K562 (cell line): ENCODE measurements at regions not wholly inside any gene's neighbourhood (a gene's known extent, or its start where the extent isn't known, plus 50 kb on each side); places are given as distances from the start of the nearest gene placed in this dataset.

Source experiments
- ATAC-seq: fragments of 200-7000 bp; cut with Tn5 transposase; 3 replicates; pipeline ENCODE4 v1.9.1; 2020; ENCODE audit warnings: moderate library complexity
- BruUV-seq: library from RNA; stranded (reverse); fragments of 400-500 nt; replicated peaks from 2 replicates; lab custom pipeline; 2021; lab: Mats Ljungman, UMichigan
- CTCF ChIA-PET: fragments of 300-600 bp; formaldehyde crosslinking; extraction: SDS; loops from one replicate; lab custom pipeline; 2021; ENCODE audit warnings: low intra/inter-chr PET ratio; lab: Yijun Ruan, JAX
- POLR2A ChIA-PET: fragments of 300-600, 350-650 bp; sonication (Branson Sonifier 250); formaldehyde crosslinking; extraction: SDS; loops from one replicate; lab custom pipeline; 2021; ENCODE audit warnings: antibody characterized with exemption, inconsistent platforms; lab: Yijun Ruan, JAX
- DNase-seq, 4 experiments: peaks; one replicate each; pipeline versions ENCODE4 v3.0.0 to v3.0.0-alpha.2; 2011 to 2018; ENCODE audit warnings: low spot score in 3 of 4, mixed read lengths in 3 of 4; ENCODE audit errors: extremely low read depth in 1 of 4
- FAIRE-seq: peaks from 2 replicates; lab custom pipeline; 2011; peaks lifted over from hg19 to GRCh38; lab: Jason Lieb, UNC
- H2AFZ ChIP-seq: 2 replicates; pipeline ENCODE4 v1.6.0; 2011; ENCODE audit warnings: low read depth, low read length, control low read depth, inconsistent platforms
- H3K27ac ChIP-seq: fragments of 200-600 bp; 3 replicates; pipeline ENCODE4 v1.8.0; 2011; ENCODE audit warnings: low read depth, mild to moderate bottlenecking, control low read depth, inconsistent platforms, low read length, moderate library complexity, mixed read lengths; ENCODE audit errors: extremely low read depth
- H3K27me3 ChIP-seq, 2 experiments: fragments of 300-600 bp in 1 of 2; 2 replicates in 1 of 2; 3 replicates in 1 of 2; pipeline versions ENCODE4 v1.6.0 to v1.8.0; 2011; ENCODE audit warnings: inconsistent platforms in 2 of 2, low read length in 2 of 2, mild to moderate bottlenecking in 1 of 2, mixed read lengths in 1 of 2, moderate library complexity in 1 of 2; ENCODE audit not compliant: control insufficient read depth in 2 of 2, insufficient read depth in 2 of 2
- H3K36me3 ChIP-seq: fragments of 300-600 bp; 3 replicates; pipeline ENCODE4 v1.8.0; 2011; ENCODE audit warnings: mild to moderate bottlenecking, low read length, inconsistent platforms; ENCODE audit not compliant: control insufficient read depth, insufficient read depth
- H3K4me1 ChIP-seq, 2 experiments: fragments of 200-600 bp in 1 of 2; replicated peaks in 1 of 2; 2 replicates in 1 of 2; 3 replicates in 1 of 2; pipeline versions ENCODE4 v1.5.1 to v1.8.0; 2011; ENCODE audit warnings: inconsistent platforms in 2 of 2, low read length in 2 of 2, mild to moderate bottlenecking in 1 of 2, mixed read lengths in 1 of 2, moderate library complexity in 1 of 2; ENCODE audit not compliant: control insufficient read depth in 2 of 2, insufficient read depth in 2 of 2
- H3K4me2 ChIP-seq: 2 replicates; pipeline ENCODE4 v1.6.1; 2011; ENCODE audit warnings: low read length, control low read depth, inconsistent platforms, mixed read lengths; ENCODE audit not compliant: insufficient read depth
- H3K4me3 ChIP-seq: fragments of 200-600 bp; sonication (generic), shearing (Covaris generic); 2 replicates; pipeline ENCODE4 v1.5.1; 2016; ENCODE audit warnings: control low read depth, inconsistent platforms
- H3K79me2 ChIP-seq: fragments of 200-600 bp; 3 replicates; pipeline ENCODE4 v1.8.0; 2011; ENCODE audit warnings: low read length, inconsistent platforms; ENCODE audit not compliant: control insufficient read depth, insufficient read depth
- H3K9ac ChIP-seq, 2 experiments: 2 replicates each; pipeline versions ENCODE4 v1.6.0 to v1.6.1; 2011; ENCODE audit warnings: low read depth in 2 of 2, low read length in 2 of 2, control low read depth in 1 of 2, inconsistent platforms in 1 of 2, mild to moderate bottlenecking in 1 of 2, mixed read lengths in 1 of 2; ENCODE audit not compliant: insufficient read depth in 1 of 2
- H3K9me1 ChIP-seq: one replicate; pipeline ENCODE4 v1.6.0; 2011; ENCODE audit warnings: inconsistent platforms, mild to moderate bottlenecking, low read length, moderate library complexity; ENCODE audit not compliant: control insufficient read depth, insufficient read depth
- H3K9me3 ChIP-seq: replicated peaks from 2 replicates; pipeline ENCODE4 v1.5.1; 2011; ENCODE audit warnings: low read depth, low read length, inconsistent platforms; ENCODE audit not compliant: control insufficient read depth, insufficient read depth
- H4K20me1 ChIP-seq: replicated peaks from 2 replicates; pipeline ENCODE4 v1.6.1; 2011; ENCODE audit warnings: low read length, inconsistent platforms, mixed read lengths; ENCODE audit not compliant: control insufficient read depth, insufficient read depth
- COPS2 ChIP-seq: fragments of 450-650 bp; conservative IDR thresholded peaks from 2 replicates; pipeline ENCODE4 v1.6.1; 2016; ENCODE audit warnings: mild to moderate bottlenecking, moderate library complexity
- DPF2 ChIP-seq: fragments of 450-650 bp; IDR thresholded peaks from 2 replicates; pipeline ENCODE4 v1.6.1; 2016
- GABPA ChIP-seq: fragments of 200-800 bp; sonication (Bioruptor generic); conservative IDR thresholded peaks from 2 replicates; pipeline ENCODE4 v1.6.1; 2016; ENCODE audit warnings: low read depth, missing genetic modification characterization, missing compliant biosample characterization
- HNRNPK ChIP-seq: fragments of 200-400 bp; formaldehyde crosslinking; IDR thresholded peaks from one replicate; pipeline ENCODE4 v1.6.1; 2018; ENCODE audit warnings: mild to moderate bottlenecking, low read depth, low read length; ENCODE audit not compliant: poor library complexity, severe bottlenecking
- KDM1A ChIP-seq, 2 experiments: fragments of 450-650 bp; IDR thresholded peaks; 2 replicates each; pipeline ENCODE4 v1.6.1; 2016; ENCODE audit warnings: mild to moderate bottlenecking in 2 of 2
- SMARCA5 ChIP-seq: fragments of 450-650 bp; IDR thresholded peaks from 2 replicates; pipeline ENCODE4 v1.6.1; 2016
- WGBS: fragments of 100-300 bp; shearing (Covaris generic); methylation state at CpG from one replicate; pipeline ENCODE4 v1.1.6; 2016; ENCODE audit warnings: low coverage, mixed read lengths; ENCODE audit not compliant: insufficient coverage; ENCODE audit errors: missing lambda C conversion rate; 5-methylcytosine and 5-hydroxymethylcytosine counted together
- in situ Hi-C: fragments of 300-500 bp; cut with MboI; formaldehyde crosslinking; loops from 4 replicates; pipeline ENCODE4 v1.15.0; 2018; ENCODE audit warnings: inconsistent platforms, mixed read lengths
- intact Hi-C: fragments of 100-400 bp; cut with micrococcal nuclease; formaldehyde crosslinking; loops from 2 replicates; pipeline ENCODE4 v1.14.2; 2022

- no peaks in the 10 kb centered on the region for H3K9me1 ChIP-seq
- intact Hi-C loops (no loop called here), in situ Hi-C loops (no loop called here)
- H3K79me2 ChIP-seq = no peaks in the 10 kb centered on the region
- no peak for TF ChIP-seq KDM1A (IDR thresholded peaks at IDR 0.05)
- TF ChIP-seq COPS2 = no peak
- no peak for TF ChIP-seq GABPA (tag)
- H3K9ac ChIP-seq = no peak overlapping the region
- H3K4me3 ChIP-seq = no peak overlapping the region
- H3K27ac ChIP-seq = no peak overlapping the region
- FAIRE-seq (no peak), DNase-seq (no peak), ATAC-seq (no peak)
- CTCF ChIA-PET = no interaction called here
- H4K20me1 ChIP-seq = no peaks in the 10 kb centered on the region
- WGBS = 6% methylated on average over 2 of the region's 2 CpGs
- H3K27me3 ChIP-seq = no peaks in the 10 kb centered on the region
- H3K4me2 ChIP-seq = no peak overlapping the region
- H2AFZ ChIP-seq = no peak overlapping the region
- BruUV-seq = no TSS peak
- H3K36me3 ChIP-seq = no peaks in the 10 kb centered on the region
- no peaks in the 10 kb centered on the region for H3K9me3 ChIP-seq
- POLR2A ChIA-PET = no interaction called here
- no peaks in the 10 kb centered on the region for H3K4me1 ChIP-seq
Observed at GRCh38 chr3:177553579-177553978, 356.3 kb upstream of the TBL1XR1 start.

GRCh38 chr3:177554895-177555759 is 357.8 kb upstream of the TBL1XR1 start:
- POLR2A ChIA-PET = interaction anchor here (1.0 kb wide), 1 partner anchor 17 kb away, joined by 3 read pairs; no protein-coding TSS in a partner anchor

More at GRCh38 chr3:177554895-177555759, 357.8 kb upstream of the TBL1XR1 start:
- in situ Hi-C loops = no loop called here
- DNase-seq (no peak), ATAC-seq (no peak), FAIRE-seq (no peak)
- H2AFZ ChIP-seq = no peak overlapping the region
- intact Hi-C loops = loop anchor here (5.0 kb wide), 1 partner anchor 222 kb away; no protein-coding TSS in a partner anchor
- no peak for TF ChIP-seq HNRNPK
- no peak for TF ChIP-seq SMARCA5
- TF ChIP-seq DPF2 = no peak
- H3K27me3 ChIP-seq = no peaks in the 10 kb centered on the region
- H3K4me2 ChIP-seq = no peak overlapping the region
- no peaks in the 10 kb centered on the region for H3K4me1 ChIP-seq
- no peak overlapping the region for H3K9ac ChIP-seq
- H3K9me3 ChIP-seq = no peaks in the 10 kb centered on the region
- H3K27ac ChIP-seq = no peak overlapping the region
- H4K20me1 ChIP-seq = no peaks in the 10 kb centered on the region
- no peak overlapping the region for H3K4me3 ChIP-seq
- H3K9me1 ChIP-seq = no peaks in the 10 kb centered on the region
- WGBS = 21% methylated on average over 2 of the region's 2 CpGs
- H3K79me2 ChIP-seq = no peaks in the 10 kb centered on the region
- CTCF ChIA-PET = interaction anchor here (0.6 kb wide), 1 partner anchor 34 kb away, joined by 3 read pairs; no protein-coding TSS in a partner anchor
- BruUV-seq = no TSS peak
- H3K36me3 ChIP-seq = no peaks in the 10 kb centered on the region
